MM.1S (cell line): ENCODE measurements at regions not wholly inside any gene's neighbourhood (a gene's known extent, or its start where the extent isn't known, plus 50 kb on each side); places are given as distances from the start of the nearest gene placed in this dataset.
A peak's percentile ranks its signal among the peaks of the same experiment; 100 is the strongest.

ENCODE experiments used
- DNase-seq: peaks from one replicate; pipeline ENCODE4 v3.0.0-alpha.2; 2015
- H2AFZ ChIP-seq: fragments of 300-600 bp; sonication (generic); 2 replicates; pipeline ENCODE4 v1.6.0; 2016; ENCODE audit warnings: antibody characterized with exemption, low read length
- H3F3A ChIP-seq: fragments of 300-600 bp; sonication (generic); 2 replicates; pipeline ENCODE4 v1.6.1; 2016; ENCODE audit warnings: mild to moderate bottlenecking, antibody characterized with exemption, low read length, moderate library complexity, mixed read lengths; ENCODE audit not compliant: insufficient read depth
- H3K27ac ChIP-seq: fragments of 300-600 bp; sonication (generic); 2 replicates; pipeline ENCODE4 v1.5.1; 2016; ENCODE audit warnings: mild to moderate bottlenecking, low read length
- H3K27me3 ChIP-seq: fragments of 300-600 bp; sonication (generic); replicated peaks from 2 replicates; pipeline ENCODE4 v1.6.0; 2016; ENCODE audit warnings: low read length; ENCODE audit not compliant: insufficient read depth
- H3K36me3 ChIP-seq: fragments of 300-600 bp; sonication (generic); replicated peaks from 2 replicates; pipeline ENCODE4 v1.6.1; 2016; ENCODE audit warnings: mild to moderate bottlenecking, low read length, mixed read lengths; ENCODE audit not compliant: insufficient read depth
- H3K4me1 ChIP-seq: fragments of 300-600 bp; sonication (generic); 2 replicates; pipeline ENCODE4 v1.6.1; 2016; ENCODE audit warnings: low read length, mixed read lengths
- H3K4me2 ChIP-seq: fragments of 300-600 bp; sonication (generic); 2 replicates; pipeline ENCODE4 v1.6.0; 2016; ENCODE audit warnings: low read depth, low read length
- H3K4me3 ChIP-seq: fragments of 300-600 bp; sonication (generic); 2 replicates; pipeline ENCODE4 v1.5.1; 2016; ENCODE audit warnings: low read length, mixed read lengths
- H3K79me2 ChIP-seq: fragments of 300-600 bp; sonication (generic); 2 replicates; pipeline ENCODE4 v1.6.1; 2016; ENCODE audit warnings: mixed run types, low read length, mixed read lengths
- H3K9ac ChIP-seq: fragments of 300-600 bp; sonication (generic); 2 replicates; pipeline ENCODE4 v1.6.1; 2016; ENCODE audit warnings: low read length, mixed read lengths
- H3K9me2 ChIP-seq: fragments of 300-600 bp; sonication (generic); replicated peaks from 2 replicates; pipeline ENCODE4 v1.6.1; 2016; ENCODE audit warnings: mild to moderate bottlenecking, low read length, mixed read lengths; ENCODE audit not compliant: insufficient read depth
- H3K9me3 ChIP-seq: fragments of 300-600 bp; sonication (generic); replicated peaks from 2 replicates; pipeline ENCODE4 v1.6.1; 2016; ENCODE audit warnings: mild to moderate bottlenecking, low read length, mixed read lengths; ENCODE audit not compliant: insufficient read depth
- H4K20me1 ChIP-seq: fragments of 300-600 bp; sonication (generic); 2 replicates; pipeline ENCODE4 v1.6.1; 2016; ENCODE audit warnings: mild to moderate bottlenecking, low read length, moderate library complexity, mixed read lengths; ENCODE audit not compliant: insufficient read depth
- CTCF ChIP-seq: fragments of 300-600 bp; sonication (generic); IDR thresholded peaks from 2 replicates; pipeline ENCODE4 v1.5.1; 2016; ENCODE audit warnings: antibody characterized with exemption, low read length, mixed read lengths
- EZH2 ChIP-seq: fragments of 300-600 bp; sonication (generic); optimal IDR thresholded peaks from 2 replicates; pipeline ENCODE3; 2017; ENCODE audit warnings: low read depth, mild to moderate bottlenecking, antibody characterized with exemption, low read length, mixed read lengths
- EZH2phosphoT487 ChIP-seq: fragments of 300-600 bp; sonication (generic); IDR thresholded peaks from 2 replicates; pipeline ENCODE4 v1.6.1; 2018; ENCODE audit warnings: antibody characterized with exemption, low read length

- DNase-seq: no peak
- H2AFZ ChIP-seq: no peak overlapping the region
- H3K9ac ChIP-seq: no peak overlapping the region
- no peaks in the 10 kb centered on the region for H3K27me3 ChIP-seq
- H4K20me1 ChIP-seq: no peaks in the 10 kb centered on the region
- no peaks in the 10 kb centered on the region for H3K9me3 ChIP-seq
- TF ChIP-seq CTCF: no peak
- no peak for TF ChIP-seq EZH2
- no peak for TF ChIP-seq EZH2phosphoT487
- H3K36me3 ChIP-seq: no peaks in the 10 kb centered on the region
- no peak overlapping the region for H3K4me3 ChIP-seq
- peaks cover 22% of the 10 kb centered on the region for H3K4me1 ChIP-seq
- H3K27ac ChIP-seq: no peak overlapping the region
- no peaks in the 10 kb centered on the region for H3K79me2 ChIP-seq
- 0 out of 2 replicates have a peak, but pooled peaks cover 8% of the 10 kb centered on the region for H3F3A ChIP-seq
- no peaks in the 10 kb centered on the region for H3K9me2 ChIP-seq
- no peak overlapping the region for H3K4me2 ChIP-seq
Measured at GRCh38 chr13:34764246-34764645, 177.8 kb upstream of the NBEA start.

GRCh38 chr13:34765446-34766180 is 176.5 kb upstream of the NBEA start:
- H2AFZ ChIP-seq: no peak overlapping the region
- peaks cover 22% of the 10 kb centered on the region for H3K4me1 ChIP-seq
- no peak overlapping the region for H3K4me3 ChIP-seq
- H3F3A ChIP-seq: 0 out of 2 replicates have a peak, but pooled peaks cover 8% of the 10 kb centered on the region
- no peaks in the 10 kb centered on the region for H3K36me3 ChIP-seq
- H4K20me1 ChIP-seq: no peaks in the 10 kb centered on the region
- H3K9me2 ChIP-seq: no peaks in the 10 kb centered on the region
- H3K9me3 ChIP-seq: no peaks in the 10 kb centered on the region
- no peak overlapping the region for H3K4me2 ChIP-seq
- no peaks in the 10 kb centered on the region for H3K27me3 ChIP-seq
- no peak overlapping the region for H3K9ac ChIP-seq
- no peak overlapping the region for H3K27ac ChIP-seq
- H3K79me2 ChIP-seq: no peaks in the 10 kb centered on the region
- TF ChIP-seq EZH2 (no peak), CTCF (no peak), EZH2phosphoT487 (no peak)
- no peak for DNase-seq

- Histone ChIP-seq H3K27ac (no peak overlapping the region), H3K4me2 (no peak overlapping the region), H3K9ac (no peak overlapping the region), H3K4me3 (no peak overlapping the region), H3K4me1 (peaks cover 11% of the 10 kb centered on the region), H3F3A (no peaks in the 10 kb centered on the region), H3K27me3 (no peaks in the 10 kb centered on the region), H3K36me3 (no peaks in the 10 kb centered on the region), H3K9me2 (no peaks in the 10 kb centered on the region), H3K79me2 (no peaks in the 10 kb centered on the region), H3K9me3 (no peaks in the 10 kb centered on the region), H2AFZ (no peak overlapping the region), H4K20me1 (no peaks in the 10 kb centered on the region)
- peak; percentile 43 for DNase-seq
- TF ChIP-seq EZH2 (no peak), CTCF (no peak), EZH2phosphoT487 (no peak)
Measured at GRCh38 chr13:34767778-34768177, 174.3 kb upstream of the NBEA start.
